ENCODE measurements at regions not wholly inside any gene's neighbourhood (a gene's known extent, or its start where the extent isn't known, plus 50 kb on each side); places are given as distances from the start of the nearest gene placed in this dataset.

DNA sequence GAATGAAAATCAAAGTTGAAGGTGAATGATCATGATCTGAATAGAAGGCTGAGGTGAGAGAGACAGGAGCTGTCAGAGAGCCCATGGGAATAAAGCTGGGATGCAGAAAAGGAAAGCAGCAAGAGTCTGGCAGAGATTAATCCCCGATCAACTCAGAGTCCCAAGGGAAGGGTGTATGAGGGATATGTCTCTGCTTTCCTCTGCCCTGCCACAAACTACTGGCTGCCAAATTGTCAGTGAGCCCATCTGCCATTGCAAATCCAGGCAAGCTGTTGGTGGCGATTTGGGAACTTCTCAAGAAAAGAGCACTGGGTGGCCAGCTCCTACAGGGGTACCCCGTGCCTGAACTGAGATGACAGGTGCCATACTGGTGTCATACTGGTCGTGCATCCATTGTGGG, 705.5 kb upstream of the MAN1A1 start:
- DNase-seq: no peak

DNA sequence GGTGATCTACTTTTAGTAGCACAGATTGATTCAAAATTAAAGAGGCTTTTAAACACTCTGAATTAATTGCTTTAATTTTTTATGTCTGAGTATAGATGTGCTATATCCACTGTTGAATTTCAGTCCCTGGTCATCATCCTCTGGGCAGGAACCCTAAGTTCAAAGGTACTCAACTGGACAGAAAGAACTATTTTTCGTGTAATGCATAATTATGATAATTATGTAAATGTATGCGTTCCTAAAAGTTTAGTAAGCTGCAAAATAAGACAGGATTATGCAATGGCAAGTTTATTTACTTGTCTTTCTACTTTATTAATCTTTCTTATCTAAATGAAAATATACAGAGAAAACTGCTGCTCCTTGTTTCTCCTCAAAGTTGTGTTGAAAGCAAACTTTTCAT, 690.1 kb upstream of the MAN1A1 start:
- DNase-seq: no peak

DNA sequence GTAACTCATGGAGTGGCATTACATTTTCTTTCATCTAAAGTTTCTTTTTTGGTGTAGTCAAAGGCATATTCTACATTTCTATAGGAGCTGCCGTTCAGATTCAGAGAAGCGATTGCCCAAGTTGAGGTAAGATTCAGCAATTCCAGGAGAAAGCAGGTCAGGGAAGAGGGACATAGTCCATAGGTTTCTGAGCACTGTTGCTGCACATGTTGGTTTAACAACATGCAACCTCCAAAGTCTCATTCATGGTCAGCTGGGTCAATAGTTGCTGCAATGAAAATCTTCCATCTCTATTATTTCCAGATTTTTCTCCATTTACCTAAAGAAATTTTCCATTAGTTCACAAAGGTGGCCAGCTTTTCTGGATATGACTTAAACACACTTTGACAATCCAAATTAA, 682.3 kb upstream of the MAN1A1 start:
- DNase-seq: no peak

DNA sequence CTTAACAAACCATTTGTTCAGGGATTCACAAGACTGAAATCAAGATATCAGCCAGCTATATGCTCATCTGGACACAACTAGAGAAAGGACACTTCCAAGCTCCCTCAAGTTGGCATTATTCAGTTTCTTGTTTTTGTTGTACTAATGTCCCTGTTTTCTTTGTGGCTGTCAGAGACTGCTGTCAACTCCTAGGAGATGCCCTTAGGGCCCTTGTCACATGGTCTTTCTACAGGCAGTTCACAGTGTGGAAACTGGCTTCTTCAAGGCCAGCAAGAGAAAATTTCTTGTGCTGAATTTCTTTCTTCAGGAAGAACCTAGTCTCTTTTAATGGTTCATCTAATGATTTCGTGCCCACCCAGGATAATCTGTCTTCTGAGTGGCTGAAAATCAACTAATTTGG, 677.2 kb upstream of the MAN1A1 start:
- no peak for DNase-seq

DNA sequence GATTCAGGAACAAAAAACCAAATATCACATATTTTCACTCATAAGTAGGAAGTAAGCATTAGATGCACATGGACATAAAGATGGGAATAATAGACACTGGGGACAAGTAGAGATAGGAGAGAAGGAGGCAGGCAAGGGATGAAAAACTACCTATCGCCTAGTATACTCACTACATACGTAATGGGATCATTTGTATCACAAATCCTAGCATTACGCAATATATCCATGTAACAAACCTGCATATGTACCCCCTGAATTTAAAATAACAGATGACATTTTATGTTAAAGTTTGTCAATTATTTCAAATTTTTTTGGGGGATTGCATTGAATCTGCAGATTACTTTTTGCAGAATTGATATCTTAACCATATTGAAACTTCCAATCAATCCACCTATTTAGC, 660.5 kb upstream of the MAN1A1 start:
- no peak for DNase-seq

DNA sequence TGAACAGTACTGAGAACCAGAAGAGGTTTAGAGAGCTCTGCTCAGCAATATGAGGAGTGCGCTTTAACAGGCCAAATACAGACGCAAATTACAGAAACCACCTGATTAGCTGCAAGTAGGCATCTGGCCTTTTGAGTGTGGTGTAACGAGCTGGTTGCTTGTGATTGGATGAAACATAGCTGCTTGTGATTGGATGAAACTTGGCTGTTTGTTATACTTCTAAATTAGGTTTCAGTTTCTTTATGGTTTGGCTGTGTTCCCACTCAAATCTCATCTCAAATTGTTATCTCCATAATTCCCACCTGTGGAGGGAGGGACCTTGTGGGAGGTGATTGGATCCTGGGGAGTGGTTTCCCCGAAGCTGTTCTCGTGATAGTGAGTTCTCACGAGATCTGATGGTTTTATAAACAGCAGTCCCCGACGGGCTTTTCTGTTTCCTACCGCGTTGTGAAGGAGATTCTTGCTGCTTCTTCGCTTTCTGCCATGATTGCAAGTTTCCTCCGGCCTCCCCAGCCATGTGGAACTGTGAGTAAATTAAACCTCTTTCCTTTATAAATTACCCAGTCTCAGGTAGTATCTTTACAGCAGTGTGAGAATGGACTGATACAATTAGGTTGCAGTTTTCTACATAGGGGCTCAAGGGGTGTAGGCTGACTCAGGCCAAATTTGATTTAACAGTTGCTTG, 655.9 kb upstream of the MAN1A1 start:
- DNase-seq: no peak

DNA sequence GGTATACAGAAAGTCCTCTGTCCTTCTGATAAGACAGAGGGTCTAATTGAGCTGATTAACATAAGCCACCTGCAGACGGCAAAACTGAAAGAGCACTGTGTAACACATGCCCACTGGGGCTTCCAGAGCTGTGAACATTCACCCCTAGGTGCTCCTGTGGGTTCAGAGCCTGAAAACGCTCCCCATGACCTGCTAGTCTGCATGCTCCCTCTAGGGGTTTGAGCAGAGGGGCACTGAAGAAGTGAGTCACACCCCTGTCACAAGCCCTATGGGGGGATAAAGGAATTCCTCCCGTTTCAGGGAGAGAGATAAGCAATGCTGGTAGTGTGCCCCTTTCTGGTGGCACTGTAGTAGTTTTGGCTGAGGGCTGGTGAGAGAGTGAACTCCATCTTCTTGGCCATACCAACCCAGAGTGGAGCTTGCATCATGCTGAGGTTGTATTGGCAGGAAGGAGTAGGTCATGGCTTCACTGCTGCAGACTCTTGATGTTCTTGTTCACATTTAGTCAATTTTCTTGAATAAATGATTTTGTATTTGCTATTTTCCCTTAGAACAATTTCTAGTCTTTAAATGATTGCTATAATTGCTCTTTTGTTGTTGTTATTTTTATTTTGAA, 637.5 kb upstream of the MAN1A1 start:
- DNase-seq: no peak

DNA sequence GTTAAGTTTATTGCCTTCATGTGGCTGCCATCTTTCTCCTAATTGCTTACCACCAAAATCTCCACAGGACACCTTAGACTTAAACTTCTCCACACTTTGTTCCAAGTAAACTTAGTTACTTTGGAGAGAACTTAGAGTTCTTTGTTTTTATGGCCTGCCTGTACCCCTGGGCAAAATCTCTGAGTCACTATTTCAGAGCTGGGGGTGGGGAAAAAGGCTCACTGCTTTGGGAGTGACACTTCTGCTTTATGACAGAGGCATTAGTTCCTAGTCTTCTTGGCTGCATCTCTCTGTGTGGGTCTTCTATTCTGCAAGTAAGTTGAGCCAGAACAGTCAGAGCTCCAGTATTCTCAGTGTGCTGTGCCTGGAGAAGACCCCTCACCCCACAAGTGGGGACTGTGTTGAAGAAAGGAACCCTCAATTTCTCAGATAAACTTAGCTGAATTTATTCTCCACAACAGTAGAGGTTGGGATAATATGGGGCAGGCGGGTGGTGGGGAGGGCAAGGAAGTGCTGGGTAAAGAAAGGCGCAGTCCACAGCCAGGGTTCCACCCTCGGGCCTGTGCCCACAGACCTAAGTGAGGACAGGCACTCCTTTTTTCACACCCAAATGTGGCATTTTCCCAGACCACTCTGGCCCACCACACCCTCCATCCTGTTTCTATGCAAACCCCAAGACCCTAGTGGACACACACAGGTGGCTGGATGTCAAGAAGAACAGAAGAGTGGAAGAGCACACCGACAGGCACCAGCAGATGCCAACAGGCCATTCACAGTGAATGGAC, 636.6 kb upstream of the MAN1A1 start:
- DNase-seq: no peak

DNA sequence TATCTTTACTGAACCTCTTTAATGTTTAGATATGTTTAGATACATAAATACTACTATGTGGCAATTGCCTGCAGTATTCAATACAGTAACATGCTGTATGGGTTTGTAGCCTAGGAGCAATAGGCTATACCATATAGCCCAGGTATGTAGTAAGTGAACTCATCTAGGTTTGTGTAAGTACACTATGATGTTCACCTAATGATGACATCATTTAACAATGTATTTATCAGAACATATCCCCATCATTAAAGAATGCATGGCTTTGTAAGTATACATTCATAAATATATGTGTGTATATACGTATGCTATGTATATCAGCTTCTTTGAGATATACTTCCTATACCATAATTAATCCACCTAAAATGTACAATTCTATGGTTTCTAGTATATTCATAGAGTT, 631.2 kb upstream of the MAN1A1 start:
- DNase-seq: no peak

DNA sequence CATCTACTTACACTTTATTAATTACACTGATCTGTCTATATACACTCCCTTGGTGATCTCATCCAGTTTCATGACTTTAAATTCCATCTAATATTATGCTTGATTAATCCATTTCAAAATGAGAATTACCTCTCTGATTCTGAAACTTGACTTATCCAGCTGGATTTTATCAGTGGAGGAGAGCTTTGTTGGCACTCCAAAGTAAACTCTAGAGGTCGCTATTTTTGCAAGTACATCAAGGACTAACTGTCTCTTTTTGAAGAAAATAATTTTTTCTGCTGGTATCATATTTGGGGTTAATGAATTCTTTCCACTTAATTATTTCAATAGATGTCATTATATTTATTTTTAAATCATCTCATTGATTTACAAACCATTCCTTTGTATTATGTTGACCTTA, 630.3 kb upstream of the MAN1A1 start:
- DNase-seq: no peak

DNA sequence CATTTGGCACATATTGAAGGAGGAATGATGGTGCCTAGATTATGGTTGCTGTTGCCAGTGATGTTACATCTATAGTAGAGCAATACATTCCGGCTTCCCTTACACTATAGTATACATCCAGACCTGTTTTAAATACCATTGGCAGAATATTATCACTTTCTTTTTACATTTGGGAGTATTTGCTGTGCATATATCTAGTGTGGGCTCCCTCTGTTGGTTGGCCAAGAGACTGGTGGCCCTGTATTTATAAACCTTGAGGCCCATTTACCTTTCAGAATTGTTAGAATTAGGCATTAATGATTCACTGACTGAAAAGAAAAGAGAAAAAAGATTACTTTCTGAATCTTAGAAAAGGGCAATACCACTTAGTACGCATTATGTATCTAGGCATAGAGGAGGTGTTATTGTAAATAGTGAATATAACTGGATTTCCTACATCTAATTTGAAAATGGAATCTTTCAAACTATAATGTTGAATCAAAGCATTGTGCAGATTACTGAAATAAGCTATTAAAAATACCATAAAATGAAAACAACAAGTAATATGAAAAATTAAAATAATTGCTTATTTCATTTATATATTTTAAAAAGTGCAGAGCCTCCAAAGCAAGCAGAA, 628.8 kb upstream of the MAN1A1 start:
- no peak for DNase-seq

DNA sequence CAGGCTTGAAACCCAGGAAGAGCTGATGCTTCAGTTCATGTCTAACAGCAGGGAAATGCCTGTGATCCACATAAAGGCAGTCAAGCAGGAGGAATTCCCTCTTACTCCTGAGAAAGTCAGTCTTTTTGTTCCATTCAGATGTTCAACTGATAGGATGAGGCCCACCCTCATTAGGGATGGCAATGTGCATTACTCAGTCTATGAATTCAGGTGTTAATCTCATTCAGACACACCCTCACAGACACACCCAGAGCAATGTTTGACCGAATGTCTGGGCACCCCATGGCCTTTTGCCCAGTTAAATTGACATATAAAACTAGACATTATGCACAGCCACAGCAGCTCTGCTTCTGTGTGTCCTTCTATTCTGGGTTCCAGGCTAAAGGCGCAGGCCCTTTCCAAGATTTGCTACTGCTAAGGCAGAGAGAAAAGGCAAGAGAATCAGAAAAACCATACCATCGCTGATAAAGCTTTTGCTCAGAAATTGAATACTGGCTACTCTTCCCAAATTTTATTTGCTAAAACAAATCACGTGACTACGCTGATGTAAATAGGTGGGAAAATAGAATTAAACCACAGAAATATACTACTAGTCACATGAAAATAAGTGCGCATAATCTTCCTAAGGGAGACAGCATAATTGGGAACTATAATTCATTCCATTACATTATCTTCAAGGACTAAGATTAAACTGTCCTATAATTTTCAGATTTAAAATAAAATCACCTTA, 625.0 kb upstream of the MAN1A1 start:
- no peak for DNase-seq

DNA sequence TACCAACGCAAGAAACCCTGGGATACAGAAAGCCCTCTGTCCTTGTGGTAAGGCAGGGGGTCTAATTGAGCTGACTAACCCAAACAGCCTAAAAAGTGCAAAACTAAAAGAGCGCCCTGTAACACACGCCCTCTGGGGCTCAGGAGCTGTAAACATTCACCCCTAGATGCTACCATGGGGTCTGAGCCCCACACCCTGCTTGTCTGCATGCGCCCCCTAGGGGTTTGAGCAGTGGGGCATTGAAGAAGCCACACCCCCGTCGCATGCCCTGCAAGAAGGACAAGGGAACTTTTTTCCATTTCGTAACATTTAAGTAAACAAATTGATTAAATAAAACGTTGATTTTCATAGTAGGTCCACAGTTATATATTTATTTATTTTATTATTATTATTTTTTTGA, 616.9 kb upstream of the MAN1A1 start:
- no peak for DNase-seq

DNA sequence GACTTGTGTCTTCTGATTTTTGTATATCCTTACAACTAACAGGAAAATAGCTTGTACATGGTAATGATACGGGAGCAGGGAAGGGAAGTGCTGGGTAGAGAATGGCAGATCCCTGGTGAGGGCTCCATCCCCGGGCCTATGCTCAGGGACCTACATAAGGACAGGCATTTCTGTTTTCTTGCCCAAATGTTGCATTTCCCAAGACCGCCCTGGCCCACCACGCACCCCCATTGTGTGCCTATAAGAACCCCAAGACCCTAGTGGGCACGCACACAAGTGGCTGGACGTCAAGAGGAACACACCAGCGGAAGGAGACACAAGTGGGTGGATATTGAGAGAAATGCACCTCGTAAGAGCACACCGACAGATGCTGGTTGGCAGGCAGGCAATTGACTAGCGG, 616.3 kb upstream of the MAN1A1 start:
- no peak for DNase-seq

DNA sequence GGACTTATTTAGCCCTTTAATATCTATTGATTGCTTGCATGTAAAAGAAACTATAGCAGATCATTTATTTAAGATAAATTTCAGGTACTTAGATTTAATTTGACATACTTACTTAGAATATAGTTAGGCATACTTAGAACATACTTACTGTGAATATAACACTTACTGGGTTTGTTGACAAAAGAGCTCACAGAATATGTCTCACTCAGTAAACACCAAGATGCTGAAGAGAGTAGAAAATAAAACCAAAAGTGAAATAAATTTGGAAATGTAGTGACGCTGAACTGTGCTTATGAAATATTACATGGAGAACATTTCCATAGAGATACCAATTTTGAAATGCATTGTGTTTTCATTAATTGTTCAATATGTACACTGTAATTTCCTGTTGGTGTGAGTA, 615.4 kb upstream of the MAN1A1 start:
- DNase-seq: no peak

DNA sequence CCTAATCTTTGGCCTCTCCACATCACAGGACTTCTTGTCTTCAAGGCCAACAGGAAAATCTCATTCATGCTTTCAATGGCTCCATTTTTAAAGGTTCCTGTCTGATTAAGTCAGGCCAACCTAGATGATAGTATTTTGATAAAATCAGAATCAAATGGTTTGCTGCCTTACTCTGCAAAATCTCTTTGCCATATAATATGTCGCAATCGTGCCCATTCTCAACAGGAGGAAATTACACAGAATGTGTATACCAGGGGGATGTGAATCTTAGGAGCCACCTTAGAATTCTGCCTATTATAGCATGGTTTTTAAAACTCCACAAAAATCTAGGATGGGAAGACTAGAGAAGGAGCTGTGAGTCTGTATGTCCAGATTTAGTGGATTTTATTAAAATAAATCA, 612.9 kb upstream of the MAN1A1 start:
- DNase-seq: no peak

DNA sequence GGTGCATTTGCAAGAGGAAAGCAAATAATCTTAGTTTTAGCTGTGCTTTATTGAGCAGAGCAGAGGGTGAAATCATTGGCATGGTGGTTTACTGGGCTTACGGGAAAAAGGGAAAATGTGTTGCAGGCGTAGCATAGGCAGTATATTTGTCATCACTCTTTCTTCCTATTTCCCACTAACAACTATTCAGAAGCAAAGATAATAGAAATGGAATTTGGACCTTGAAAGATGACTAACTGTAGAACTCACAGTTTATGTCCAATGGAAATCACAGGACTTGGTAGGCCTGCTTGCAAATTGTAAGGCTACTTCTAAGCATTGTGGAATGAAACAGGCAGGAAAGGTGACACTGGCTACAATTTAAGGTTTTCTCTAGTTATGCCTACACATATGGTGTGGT, 611.9 kb upstream of the MAN1A1 start:
- DNase-seq: no peak

DNA sequence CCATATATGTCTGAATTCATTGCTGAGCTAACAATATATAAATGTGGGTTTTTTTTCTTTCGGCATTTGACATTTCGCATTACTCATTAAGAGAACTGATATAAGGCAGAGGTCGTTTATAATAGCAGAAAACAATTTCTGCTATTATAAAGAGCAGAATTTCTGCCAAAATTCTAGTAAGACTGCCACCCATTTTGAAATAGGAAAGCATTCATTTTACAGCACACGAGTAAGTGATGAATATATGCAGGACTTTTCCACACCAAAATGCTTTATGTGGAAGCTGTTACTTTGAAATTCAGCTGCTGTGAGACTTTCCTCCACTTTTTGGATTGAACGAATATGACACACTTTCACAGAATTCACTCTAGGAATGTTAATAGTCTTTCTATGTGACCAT, 610.9 kb upstream of the MAN1A1 start:
- DNase-seq: no peak

DNA sequence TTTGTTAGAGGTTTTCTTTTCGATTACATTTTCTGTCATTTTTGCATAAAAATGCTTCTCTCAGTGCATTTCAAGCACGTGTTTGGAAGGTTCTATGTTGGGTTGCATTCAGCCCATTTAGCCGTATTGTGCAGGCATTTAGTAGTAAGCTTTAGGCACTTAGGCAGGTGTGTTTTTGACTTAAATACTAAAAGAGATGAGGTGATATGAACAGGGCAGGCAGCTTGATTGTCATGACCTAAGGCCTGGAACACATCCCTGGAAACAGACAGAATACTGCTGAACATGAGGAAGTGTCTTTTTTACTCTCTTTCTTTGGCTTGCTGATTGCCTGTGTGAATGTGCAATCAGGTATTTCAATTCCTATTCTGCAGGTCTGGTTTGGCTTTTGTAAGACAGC, 610.5 kb upstream of the MAN1A1 start:
- no peak for DNase-seq

DNA sequence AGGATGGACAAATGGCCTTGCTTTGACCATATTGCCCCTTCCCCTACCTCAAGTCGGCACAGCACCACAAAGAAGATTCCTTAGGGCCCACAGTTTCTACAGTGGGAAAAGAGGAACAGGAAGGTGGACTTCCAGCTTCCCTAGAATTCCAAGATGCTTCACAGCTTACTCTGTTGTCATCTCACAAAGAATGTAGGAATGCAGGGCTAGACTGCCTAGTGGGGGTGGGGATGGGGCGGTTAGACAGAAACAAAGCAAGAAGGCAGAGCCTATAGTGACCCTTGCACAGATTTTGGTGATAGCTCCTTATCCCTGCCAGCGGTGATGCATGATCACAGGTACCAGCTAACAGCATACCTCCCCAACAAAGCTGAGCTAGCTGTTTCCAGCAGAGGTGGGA, 607.6 kb upstream of the MAN1A1 start:
- DNase-seq: no peak

DNA sequence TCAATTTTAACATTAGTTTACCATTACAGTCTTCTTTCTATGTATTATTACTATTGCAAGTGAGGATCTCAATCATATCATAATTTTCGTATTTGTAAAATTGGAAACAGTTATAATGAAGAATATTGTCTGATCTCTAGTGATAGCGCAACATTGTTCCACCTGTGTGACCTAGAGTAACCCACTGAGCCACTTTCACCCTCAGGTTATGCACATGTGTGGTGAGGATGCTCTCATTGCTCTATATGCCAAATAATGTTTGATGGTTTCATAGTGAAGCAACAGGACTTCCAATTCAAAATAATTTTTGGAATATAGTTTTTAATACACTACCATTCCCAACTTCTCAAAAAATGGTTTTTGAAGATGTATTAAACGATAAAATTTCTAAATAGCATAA, 603.1 kb upstream of the MAN1A1 start:
- no peak for DNase-seq

DNA sequence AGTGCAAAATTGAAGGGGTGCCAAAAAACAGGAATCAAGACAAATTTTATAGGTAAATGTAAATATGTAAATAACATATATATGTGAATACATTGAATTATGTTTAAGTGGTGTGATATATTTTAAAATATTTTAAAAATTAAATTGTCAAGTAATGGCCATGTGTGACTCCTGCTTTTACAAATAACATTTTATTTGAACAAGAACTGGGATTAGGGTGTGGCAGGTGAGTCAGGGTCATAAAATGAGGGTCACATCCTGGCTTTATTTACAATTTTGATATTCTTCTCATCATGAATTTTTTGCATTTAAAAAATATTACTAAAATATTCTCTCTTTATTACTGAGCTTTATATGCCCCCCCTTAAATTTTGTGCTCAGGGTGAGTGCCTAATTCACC, 601.1 kb upstream of the MAN1A1 start:
- no peak for DNase-seq

Data from occipital lobe (tissue), 1 donor.